Body of pancreas (tissue), 4 donors: ENCODE measurements at regions not wholly inside any gene's neighbourhood (a gene's known extent, or its start where the extent isn't known, plus 50 kb on each side); places are given as distances from the start of the nearest gene placed in this dataset.
"Not testable (repeated sequence)": the region's sequence is repeated elsewhere in the genome, so short reads cannot be mapped to it uniquely, and the experiment has no call there.

Experiments
- POLR2A ChIP-seq, 3 donors: fragments of 450-650 bp; IDR thresholded peaks; one replicate each; pipeline ENCODE4 v1.6.1; 2016; ENCODE audit warnings: antibody characterized with exemption in 3 of 3, mild to moderate bottlenecking in 2 of 3
- TF ChIP-seq, protein P1 (sequence below), 7 experiments: fragments of 450-650 bp in 4 of 7; fragments of 200-600 bp in 3 of 7; sonication (generic) in 3 of 7; IDR thresholded peaks; one replicate each; pipeline ENCODE4 v1.5.1; 2016 to 2019; ENCODE audit warnings: antibody characterized with exemption in 7 of 7

DNA sequence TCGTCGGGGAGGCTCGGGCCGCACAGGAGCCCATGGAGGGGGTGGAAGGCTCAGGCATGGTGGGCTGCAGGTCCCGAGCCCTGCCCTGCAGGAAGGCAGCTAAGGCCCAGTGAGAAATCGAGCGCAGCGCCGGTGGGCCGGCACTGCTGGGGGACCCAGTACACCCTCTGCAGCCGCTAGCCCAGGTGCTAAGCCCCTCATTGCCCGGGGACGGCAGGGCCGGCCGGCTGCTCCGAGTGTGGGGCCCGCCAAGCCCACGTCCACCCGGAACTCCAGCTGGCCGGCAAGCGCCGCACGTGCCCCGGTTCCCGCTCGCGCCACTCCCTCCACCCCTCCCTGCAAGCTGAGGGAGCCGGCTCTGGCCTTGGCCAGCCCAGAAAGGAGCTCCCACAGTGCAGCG, 395.6 kb upstream of the MGMT start:
- TF ChIP-seq, protein P1, sequence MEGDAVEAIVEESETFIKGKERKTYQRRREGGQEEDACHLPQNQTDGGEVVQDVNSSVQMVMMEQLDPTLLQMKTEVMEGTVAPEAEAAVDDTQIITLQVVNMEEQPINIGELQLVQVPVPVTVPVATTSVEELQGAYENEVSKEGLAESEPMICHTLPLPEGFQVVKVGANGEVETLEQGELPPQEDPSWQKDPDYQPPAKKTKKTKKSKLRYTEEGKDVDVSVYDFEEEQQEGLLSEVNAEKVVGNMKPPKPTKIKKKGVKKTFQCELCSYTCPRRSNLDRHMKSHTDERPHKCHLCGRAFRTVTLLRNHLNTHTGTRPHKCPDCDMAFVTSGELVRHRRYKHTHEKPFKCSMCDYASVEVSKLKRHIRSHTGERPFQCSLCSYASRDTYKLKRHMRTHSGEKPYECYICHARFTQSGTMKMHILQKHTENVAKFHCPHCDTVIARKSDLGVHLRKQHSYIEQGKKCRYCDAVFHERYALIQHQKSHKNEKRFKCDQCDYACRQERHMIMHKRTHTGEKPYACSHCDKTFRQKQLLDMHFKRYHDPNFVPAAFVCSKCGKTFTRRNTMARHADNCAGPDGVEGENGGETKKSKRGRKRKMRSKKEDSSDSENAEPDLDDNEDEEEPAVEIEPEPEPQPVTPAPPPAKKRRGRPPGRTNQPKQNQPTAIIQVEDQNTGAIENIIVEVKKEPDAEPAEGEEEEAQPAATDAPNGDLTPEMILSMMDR (IDR thresholded peaks at IDR 0.05): not testable (repeated sequence)
- TF ChIP-seq POLR2A (IDR thresholded peaks at IDR 0.05): not testable (repeated sequence)
